GM06990 (cell line): ENCODE measurements at regions not wholly inside any gene's neighbourhood (a gene's known extent, or its start where the extent isn't known, plus 50 kb on each side); places are given as distances from the start of the nearest gene placed in this dataset.
A peak's percentile ranks its signal among the peaks of the same experiment; 100 is the strongest.

ENCODE experiments used
- DNase-seq: peaks from one replicate; pipeline ENCODE4 v3.0.0-alpha.2; 2011; ENCODE audit not compliant: insufficient read length; ENCODE audit errors: extremely low read depth
- H3K27me3 ChIP-seq: replicated peaks from 2 replicates; pipeline ENCODE4 v1.6.0; 2011; ENCODE audit warnings: low read length; ENCODE audit not compliant: control insufficient read depth, insufficient read depth
- H3K36me3 ChIP-seq: 2 replicates; pipeline ENCODE4 v1.5.1; 2011; ENCODE audit warnings: low read length; ENCODE audit not compliant: control insufficient read depth, insufficient read depth
- H3K4me3 ChIP-seq: replicated peaks from 2 replicates; pipeline ENCODE4 v1.5.1; 2011; ENCODE audit warnings: low read depth, mild to moderate bottlenecking, control low read depth, low read length
- TF ChIP-seq, protein P1 (sequence below): IDR thresholded peaks from 2 replicates; pipeline ENCODE4 v1.5.1; 2011; ENCODE audit warnings: low read length, control low read depth, mild to moderate bottlenecking, inconsistent platforms; ENCODE audit not compliant: insufficient read depth, poor library complexity, severe bottlenecking

DNA sequence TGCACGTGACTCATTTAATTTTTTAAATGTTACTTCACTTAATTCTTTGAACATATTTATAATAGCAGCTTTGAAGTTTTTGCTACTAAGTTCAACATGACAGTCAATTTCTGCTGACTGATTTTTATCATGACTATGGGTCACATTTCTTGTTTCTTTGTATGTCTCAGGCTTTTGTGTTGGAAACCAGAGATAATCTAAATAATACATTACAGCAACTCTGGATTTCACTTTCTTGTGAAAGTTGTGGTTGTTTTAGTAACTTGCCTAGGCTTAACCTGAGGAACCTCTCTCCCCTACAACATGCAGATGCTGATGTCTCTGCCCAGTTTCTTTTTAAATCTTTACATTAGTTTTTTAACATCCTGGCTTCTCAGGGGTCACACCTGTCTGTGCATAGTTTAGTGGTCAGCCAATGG is 180.8 kb downstream of the CCDC71L start:
- peak; percentile 18 for DNase-seq

DNA sequence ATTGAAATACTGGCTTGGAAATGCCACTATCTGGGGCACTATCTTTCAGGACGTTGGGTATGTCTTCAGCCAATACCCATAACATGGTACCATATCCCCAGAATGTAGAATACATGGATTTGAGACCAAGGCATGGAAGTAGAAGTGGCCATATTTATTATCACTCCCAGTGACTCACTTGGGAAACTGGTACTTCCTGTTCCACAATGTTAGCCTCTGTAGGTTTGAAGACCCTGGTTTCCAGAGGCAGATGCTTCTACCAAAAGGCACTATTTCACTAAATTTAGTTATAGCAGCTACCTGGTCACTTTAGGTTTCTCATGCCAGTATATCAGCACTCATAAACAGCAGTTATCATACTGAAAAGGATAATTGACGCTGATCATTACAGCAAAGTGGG is 184.2 kb downstream of the CCDC71L start:
- TF ChIP-seq, protein P1, sequence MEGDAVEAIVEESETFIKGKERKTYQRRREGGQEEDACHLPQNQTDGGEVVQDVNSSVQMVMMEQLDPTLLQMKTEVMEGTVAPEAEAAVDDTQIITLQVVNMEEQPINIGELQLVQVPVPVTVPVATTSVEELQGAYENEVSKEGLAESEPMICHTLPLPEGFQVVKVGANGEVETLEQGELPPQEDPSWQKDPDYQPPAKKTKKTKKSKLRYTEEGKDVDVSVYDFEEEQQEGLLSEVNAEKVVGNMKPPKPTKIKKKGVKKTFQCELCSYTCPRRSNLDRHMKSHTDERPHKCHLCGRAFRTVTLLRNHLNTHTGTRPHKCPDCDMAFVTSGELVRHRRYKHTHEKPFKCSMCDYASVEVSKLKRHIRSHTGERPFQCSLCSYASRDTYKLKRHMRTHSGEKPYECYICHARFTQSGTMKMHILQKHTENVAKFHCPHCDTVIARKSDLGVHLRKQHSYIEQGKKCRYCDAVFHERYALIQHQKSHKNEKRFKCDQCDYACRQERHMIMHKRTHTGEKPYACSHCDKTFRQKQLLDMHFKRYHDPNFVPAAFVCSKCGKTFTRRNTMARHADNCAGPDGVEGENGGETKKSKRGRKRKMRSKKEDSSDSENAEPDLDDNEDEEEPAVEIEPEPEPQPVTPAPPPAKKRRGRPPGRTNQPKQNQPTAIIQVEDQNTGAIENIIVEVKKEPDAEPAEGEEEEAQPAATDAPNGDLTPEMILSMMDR, result no peak
- H3K36me3 ChIP-seq, result no peaks in the 10 kb centered on the region
- H3K4me3 ChIP-seq, result no peak overlapping the region
- DNase-seq, result no peak
- H3K27me3 ChIP-seq, result no peaks in the 10 kb centered on the region

More for the DNA sequence above, 180.8 kb downstream of the CCDC71L start:
- TF ChIP-seq, protein P1, result no peak
- no peaks in the 10 kb centered on the region for H3K36me3 ChIP-seq
- no peaks in the 10 kb centered on the region for H3K27me3 ChIP-seq
- no peak overlapping the region for H3K4me3 ChIP-seq

DNA sequence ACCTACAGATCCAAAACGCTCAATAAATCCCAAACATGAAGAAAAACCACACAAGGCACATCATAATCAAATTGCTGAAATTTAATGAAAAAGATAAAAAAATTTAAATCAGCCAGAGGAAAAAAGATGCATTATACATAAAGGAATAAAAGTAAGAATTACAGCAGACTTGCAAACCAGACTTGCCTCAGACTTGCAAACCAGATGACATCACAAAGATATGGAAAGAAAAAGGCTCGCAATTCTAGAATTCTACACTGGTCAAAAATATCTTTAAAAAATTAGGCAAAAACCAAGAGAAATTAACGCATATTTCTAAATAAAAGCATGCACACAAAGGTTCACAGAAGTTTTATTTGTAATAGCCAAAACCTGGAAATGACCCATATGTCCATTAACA is 188.0 kb upstream of the NAMPT start:
- Histone ChIP-seq H3K4me3 (no peak overlapping the region), H3K27me3 (no peaks in the 10 kb centered on the region), H3K36me3 (no peaks in the 10 kb centered on the region)
- DNase-seq, result no peak
- TF ChIP-seq, protein P1, result no peak

DNA sequence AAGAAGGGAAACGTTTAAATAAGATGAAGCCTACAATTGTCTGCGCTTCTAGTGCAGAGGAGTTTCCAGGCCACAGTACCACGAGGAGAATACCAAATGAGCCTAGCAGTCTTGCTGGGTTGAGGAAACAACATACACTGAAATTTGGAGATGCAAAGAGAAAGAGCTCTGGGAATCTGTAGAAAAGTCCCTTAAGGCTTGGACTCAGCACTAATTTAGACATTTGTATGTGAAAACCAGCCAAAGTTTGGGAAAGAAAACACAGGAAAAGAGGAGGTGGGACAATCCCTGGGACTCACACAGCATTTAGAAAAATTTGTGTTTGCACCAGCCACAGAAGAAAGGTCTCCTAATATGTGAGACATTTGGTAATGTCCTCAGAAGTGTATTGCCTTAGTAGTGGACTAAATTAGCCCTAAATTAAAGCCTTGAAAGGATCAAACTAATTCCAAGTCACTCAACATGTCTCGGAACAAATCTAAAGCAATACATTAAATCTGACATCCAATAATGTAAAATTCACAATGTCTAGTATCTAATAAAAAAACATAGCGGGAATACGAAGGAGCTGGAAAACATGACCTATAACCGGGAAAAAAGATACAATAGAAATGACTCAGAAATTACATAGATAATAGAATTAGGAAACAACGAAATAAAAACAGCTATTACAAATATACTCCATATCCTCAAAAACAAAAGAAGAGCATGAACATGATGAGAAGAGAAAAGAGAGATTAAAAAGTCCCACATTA is 187.1 kb upstream of the NAMPT start:
- TF ChIP-seq, protein P1, result no peak
- Histone ChIP-seq H3K36me3 (no peaks in the 10 kb centered on the region), H3K27me3 (no peaks in the 10 kb centered on the region), H3K4me3 (no peak overlapping the region)
- no peak for DNase-seq

DNA sequence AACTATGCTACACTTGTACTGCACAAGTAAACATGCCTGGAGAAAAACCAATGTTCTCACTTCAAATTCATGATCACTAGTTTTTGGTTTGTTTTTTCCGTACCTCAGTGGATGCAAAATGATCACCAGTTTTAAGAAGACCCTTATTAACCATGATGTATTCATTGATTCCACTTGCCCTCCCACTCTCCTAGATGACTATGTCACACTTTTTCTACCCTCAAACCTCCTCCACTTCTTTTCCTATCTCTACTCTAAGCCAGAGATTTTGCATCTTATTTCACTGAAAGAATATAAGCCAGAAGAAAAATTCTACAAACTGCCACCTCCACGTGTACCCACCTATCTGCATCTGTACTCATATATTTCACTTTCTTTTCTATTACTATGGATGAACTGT is 186.2 kb upstream of the NAMPT start:
- H3K4me3 ChIP-seq, result no peak overlapping the region
- no peaks in the 10 kb centered on the region for H3K27me3 ChIP-seq
- H3K36me3 ChIP-seq, result no peaks in the 10 kb centered on the region
- DNase-seq, result no peak
- TF ChIP-seq, protein P1, result no peak
